ENCODE measurements at regions not wholly inside any gene's neighbourhood (a gene's known extent, or its start where the extent isn't known, plus 50 kb on each side); places are given as distances from the start of the nearest gene placed in this dataset.

DNA sequence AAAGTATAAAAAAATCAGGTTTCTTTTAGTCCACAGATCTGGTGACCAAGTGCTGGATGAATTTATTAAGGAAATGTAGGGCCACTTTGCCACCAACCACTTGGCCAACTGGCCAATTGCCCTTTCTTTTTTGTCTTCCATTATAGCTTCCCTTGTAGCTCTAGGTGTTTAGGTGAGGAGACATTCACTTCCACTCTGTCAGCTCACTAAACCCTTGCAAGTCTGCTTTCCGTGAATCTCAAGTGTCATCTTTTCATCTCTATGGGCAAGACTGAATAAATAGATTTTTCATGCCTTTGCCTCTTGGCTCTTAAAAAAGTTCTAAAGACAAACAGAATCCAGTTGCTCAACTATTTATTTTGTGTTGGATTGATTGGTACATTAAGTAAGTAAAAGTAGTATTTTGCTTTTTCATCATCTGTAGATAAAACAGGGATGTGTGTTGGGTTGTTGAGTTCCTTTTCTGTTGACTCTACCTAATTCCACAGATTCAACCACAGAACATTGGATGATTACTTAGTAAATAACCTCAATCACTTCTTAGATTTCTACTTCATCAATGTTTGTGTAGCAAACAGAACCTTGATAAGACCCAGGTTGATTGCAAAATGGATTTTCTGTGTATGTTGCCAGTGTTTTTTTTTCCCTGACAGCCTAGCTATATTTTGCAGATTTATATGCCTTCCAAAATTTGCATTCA, 68.1 kb upstream of the GRXCR1 start:
- Histone ChIP-seq H3K9ac (ENCODE audit: insufficient read depth, low read length, poor library complexity, severe bottlenecking) (no peak overlapping the region), H3K27ac (ENCODE audit: low read depth in 1 of 2, low read length in 2 of 2) (no peak overlapping the region), H3K27me3 (ENCODE audit: control insufficient read depth in 2 of 2, insufficient read depth in 2 of 2, low read length in 2 of 2) (no peaks in the 10 kb centered on the region), H3K4me3 (replicated peaks in 1 of 3; ENCODE audit: low read depth in 2 of 3, low read length in 3 of 3) (no peak overlapping the region), H3K79me2 (ENCODE audit: insufficient read depth, low read length) (no peaks in the 10 kb centered on the region), H3K36me3 (replicated peaks in 1 of 2; ENCODE audit: control insufficient read depth in 1 of 2, insufficient read depth in 2 of 2, low read length in 2 of 2) (no peaks in the 10 kb centered on the region), H3K4me1 (ENCODE audit: control insufficient read depth in 1 of 2, insufficient read depth in 2 of 2, low read length in 2 of 2) (no peaks in the 10 kb centered on the region), H3K9me3 (replicated peaks in 1 of 2; ENCODE audit: control insufficient read depth in 1 of 2, insufficient read depth in 1 of 2, low read length in 2 of 2) (no peaks in the 10 kb centered on the region), H3K4me2 (replicated peaks; ENCODE audit: extremely low read depth, low read length, poor library complexity, severe bottlenecking) (no peak overlapping the region), H4K20me1 (ENCODE audit: insufficient read depth, low read length) (no peaks in the 10 kb centered on the region), H2AFZ (ENCODE audit: insufficient read depth, low read depth, low read length, poor library complexity, severe bottlenecking) (no peak overlapping the region)
- Mint-ChIP-seq H3K27me3 (ENCODE audit: low read depth in 3 of 3) (no peaks in the 10 kb centered on the region), H3K4me1 (no peaks in the 10 kb centered on the region), H3K4me3 (no peak overlapping the region), H3K27ac (no peak overlapping the region), H3K9me3 (peaks cover 0 to 5% (median 2%) of the 10 kb centered on the region in 7 donors), H3K36me3 (no peaks in the 10 kb centered on the region)
- no peak for DNase-seq
- intact Hi-C loops (cut with micrococcal nuclease), result no loop called here
- TF ChIP-seq, protein P1, sequence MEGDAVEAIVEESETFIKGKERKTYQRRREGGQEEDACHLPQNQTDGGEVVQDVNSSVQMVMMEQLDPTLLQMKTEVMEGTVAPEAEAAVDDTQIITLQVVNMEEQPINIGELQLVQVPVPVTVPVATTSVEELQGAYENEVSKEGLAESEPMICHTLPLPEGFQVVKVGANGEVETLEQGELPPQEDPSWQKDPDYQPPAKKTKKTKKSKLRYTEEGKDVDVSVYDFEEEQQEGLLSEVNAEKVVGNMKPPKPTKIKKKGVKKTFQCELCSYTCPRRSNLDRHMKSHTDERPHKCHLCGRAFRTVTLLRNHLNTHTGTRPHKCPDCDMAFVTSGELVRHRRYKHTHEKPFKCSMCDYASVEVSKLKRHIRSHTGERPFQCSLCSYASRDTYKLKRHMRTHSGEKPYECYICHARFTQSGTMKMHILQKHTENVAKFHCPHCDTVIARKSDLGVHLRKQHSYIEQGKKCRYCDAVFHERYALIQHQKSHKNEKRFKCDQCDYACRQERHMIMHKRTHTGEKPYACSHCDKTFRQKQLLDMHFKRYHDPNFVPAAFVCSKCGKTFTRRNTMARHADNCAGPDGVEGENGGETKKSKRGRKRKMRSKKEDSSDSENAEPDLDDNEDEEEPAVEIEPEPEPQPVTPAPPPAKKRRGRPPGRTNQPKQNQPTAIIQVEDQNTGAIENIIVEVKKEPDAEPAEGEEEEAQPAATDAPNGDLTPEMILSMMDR (IDR thresholded peaks at IDR 0.05), result no peak
- no CpG with 5 or more reads among the region's 1 CpG for WGBS (ENCODE audit: insufficient coverage)

DNA sequence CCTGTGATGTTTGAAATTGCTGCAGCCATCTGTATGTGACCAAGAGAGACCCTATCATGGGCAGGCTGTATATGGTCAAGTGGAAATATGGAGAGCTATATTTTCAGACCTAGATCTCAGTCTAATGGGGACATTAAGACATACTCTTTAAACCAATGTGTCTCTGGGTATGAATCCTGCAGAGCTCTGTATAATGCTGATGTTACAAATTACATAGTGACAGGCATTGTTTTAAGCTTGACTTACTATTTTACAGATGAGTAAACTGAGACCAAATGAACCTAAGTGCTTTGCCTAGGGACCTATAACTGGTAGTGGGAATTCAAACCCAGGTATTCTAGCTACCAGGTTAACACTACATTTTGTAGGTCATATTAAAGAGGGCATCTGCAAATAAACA, 71.3 kb upstream of the GRXCR1 start:
- Histone ChIP-seq H3K9ac (ENCODE audit: insufficient read depth, low read length, poor library complexity, severe bottlenecking) (no peak overlapping the region), H4K20me1 (ENCODE audit: insufficient read depth, low read length) (no peaks in the 10 kb centered on the region), H3K36me3 (replicated peaks in 1 of 2; ENCODE audit: control insufficient read depth in 1 of 2, insufficient read depth in 2 of 2, low read length in 2 of 2) (no peaks in the 10 kb centered on the region), H3K4me3 (replicated peaks in 1 of 3; ENCODE audit: low read depth in 2 of 3, low read length in 3 of 3) (no peak overlapping the region), H3K79me2 (ENCODE audit: insufficient read depth, low read length) (no peaks in the 10 kb centered on the region), H3K4me2 (replicated peaks; ENCODE audit: extremely low read depth, low read length, poor library complexity, severe bottlenecking) (no peak overlapping the region), H3K4me1 (ENCODE audit: control insufficient read depth in 1 of 2, insufficient read depth in 2 of 2, low read length in 2 of 2) (no peaks in the 10 kb centered on the region), H3K27me3 (ENCODE audit: control insufficient read depth in 2 of 2, insufficient read depth in 2 of 2, low read length in 2 of 2) (no peaks in the 10 kb centered on the region), H3K27ac (ENCODE audit: low read depth in 1 of 2, low read length in 2 of 2) (no peak overlapping the region), H3K9me3 (replicated peaks in 1 of 2; ENCODE audit: control insufficient read depth in 1 of 2, insufficient read depth in 1 of 2, low read length in 2 of 2) (no peaks in the 10 kb centered on the region), H2AFZ (ENCODE audit: insufficient read depth, low read depth, low read length, poor library complexity, severe bottlenecking) (no peak overlapping the region)
- TF ChIP-seq, protein P1 (IDR thresholded peaks at IDR 0.05), result no peak
- Mint-ChIP-seq H3K4me3 (no peak overlapping the region), H3K27me3 (ENCODE audit: low read depth in 3 of 3) (peaks cover 0 to 1% (median 0%) of the 10 kb centered on the region in 3 donors), H3K4me1 (peaks cover 3% of the 10 kb centered on the region), H3K9me3 (peaks cover 0 to 3% (median 0%) of the 10 kb centered on the region in 7 donors), H3K36me3 (no peaks in the 10 kb centered on the region), H3K27ac (no peak overlapping the region)
- DNase-seq, result no peak
- intact Hi-C loops (cut with micrococcal nuclease), result no loop called here

Data from CD14-positive monocyte (primary cell).